ENCODE measurements at regions not wholly inside any gene's neighbourhood (a gene's known extent, or its start where the extent isn't known, plus 50 kb on each side); places are given as distances from the start of the nearest gene placed in this dataset.

- TF ChIP-seq CTCF (IDR thresholded peaks at IDR 0.05) (no peak), POLR2A (IDR thresholded peaks at IDR 0.05) (no peak)
Observed at GRCh38 chr10:54906940-54907339, 105.9 kb upstream of the PCDH15 start.

Data from uterus (tissue), 2 donors.